ENCODE measurements at regions not wholly inside any gene's neighbourhood (a gene's known extent, or its start where the extent isn't known, plus 50 kb on each side); places are given as distances from the start of the nearest gene placed in this dataset.
"Not testable (repeated sequence)": the region's sequence is repeated elsewhere in the genome, so short reads cannot be mapped to it uniquely, and the experiment has no call there.

DNA sequence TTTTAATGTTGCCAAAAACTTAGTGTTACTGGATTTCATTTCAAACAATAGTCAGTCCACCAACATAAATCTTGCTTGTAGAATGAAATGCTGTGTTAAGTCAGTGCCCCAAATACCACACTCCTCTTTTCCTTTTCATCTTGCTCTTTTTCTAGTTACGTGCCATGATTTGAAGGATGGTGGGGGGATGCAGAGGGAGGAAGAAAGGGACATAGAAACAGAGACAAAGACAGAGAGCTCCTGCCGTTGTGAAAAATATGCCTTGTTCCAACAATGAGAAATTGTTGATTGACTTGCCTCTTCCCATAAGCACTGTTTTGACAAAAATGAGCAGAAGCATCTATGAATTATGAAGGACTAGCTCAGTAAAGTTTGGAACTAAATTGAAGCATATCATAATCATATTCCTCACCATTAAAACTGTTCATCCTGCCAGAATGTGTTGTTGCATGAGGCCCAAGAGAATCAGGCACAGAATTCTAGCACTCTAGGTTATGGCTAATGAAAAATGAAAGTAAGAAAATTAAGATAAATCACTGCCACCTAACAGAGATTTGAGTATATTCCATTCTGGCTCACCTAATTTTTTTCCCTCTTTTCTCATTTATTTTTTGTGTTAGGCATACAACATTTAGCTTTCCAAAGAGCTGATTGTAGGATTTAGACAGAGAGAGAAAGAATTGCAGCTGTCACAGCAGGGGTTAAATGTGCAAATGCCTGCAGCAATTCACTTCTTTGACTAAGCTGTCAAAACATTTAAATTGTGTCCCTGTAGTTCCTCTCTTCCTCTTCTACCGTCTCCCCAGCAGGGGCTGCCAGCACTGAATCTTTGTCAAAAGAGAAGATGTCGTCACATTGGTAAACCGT, 111.6 kb upstream of the PTPN13 start:
- FAIRE-seq = no peak

DNA sequence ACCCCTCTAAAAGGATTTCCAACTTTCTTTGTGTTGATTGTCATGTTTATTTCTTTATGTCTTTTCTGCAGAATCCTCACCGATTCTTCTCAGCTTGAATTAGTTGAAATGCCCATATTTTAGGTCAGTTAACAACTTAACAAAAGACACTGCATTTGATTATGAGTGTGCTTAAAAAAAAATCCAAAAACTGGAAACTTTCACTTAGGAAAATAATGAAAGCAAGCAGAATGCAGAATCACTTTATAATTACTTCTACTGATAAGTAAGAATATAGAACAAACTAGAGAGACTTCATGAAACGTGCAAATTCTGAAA, 111.0 kb upstream of the PTPN13 start:
- no peak for FAIRE-seq

DNA sequence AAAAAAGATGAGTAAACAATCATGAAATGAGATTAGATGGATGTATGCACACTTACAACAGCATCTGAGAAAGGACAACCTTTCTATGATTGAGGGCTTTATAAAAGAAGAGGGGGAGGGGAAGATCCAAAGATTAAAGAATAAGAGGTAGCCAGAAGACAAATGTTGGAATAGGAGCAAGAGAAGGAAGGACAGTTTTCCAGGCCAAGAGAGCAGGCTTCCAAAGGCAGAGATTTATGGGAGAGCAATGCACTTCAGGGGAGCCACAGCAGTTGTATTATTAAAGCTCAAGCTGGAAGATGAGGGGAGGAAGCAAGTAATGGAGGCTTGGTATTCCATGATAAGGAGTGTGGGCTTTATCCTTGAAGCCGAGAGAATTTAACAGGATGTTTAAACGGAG, 110.3 kb upstream of the PTPN13 start:
- no peak for FAIRE-seq

DNA sequence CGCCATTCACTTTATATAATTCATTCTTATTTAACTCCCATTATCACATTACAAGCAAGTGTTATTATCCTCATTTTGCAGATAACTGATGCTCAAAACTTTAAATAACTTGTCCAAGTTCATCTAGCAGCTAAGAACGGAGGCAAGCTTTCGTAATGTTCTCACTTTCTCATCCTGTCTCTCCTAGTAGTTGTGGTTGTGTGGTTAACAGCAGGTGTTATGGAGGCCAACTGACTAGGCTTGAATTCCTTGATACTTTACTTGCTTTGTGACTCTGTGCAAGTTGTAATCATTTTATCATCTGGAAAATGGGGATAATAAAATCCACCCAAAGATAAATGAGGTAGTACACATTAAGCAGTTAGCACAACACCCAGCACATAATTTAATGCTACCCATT, 109.9 kb upstream of the PTPN13 start:
- no peak for FAIRE-seq

DNA sequence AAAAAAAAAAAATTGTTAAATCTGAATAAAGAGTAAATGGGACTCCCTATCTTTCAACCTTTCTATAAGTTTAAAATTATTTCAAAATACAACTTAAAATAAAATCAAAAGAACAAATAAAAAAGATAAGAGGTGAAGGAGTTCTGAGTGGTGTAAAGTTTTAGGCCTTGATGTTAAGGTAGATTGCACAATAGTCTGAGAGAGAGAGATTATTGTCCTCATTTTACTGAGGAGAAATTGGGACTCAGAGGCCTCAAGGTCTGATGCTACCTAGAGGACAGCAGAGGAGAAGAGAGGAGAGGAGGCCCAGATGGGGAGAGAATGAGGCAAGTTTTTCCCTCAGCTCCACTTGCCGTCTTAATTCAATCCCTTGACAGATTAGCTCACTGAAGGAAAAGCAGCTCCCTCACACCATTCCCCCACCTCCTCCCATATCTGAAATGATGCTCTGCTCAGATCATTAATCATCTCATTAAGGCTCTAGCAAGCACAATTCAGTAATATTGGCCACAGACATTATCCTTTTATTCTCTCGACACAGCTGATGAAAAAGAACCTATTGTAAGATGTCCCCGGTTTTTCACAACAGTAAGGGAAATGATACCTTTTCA, 106.3 kb upstream of the PTPN13 start:
- FAIRE-seq = no peak

DNA sequence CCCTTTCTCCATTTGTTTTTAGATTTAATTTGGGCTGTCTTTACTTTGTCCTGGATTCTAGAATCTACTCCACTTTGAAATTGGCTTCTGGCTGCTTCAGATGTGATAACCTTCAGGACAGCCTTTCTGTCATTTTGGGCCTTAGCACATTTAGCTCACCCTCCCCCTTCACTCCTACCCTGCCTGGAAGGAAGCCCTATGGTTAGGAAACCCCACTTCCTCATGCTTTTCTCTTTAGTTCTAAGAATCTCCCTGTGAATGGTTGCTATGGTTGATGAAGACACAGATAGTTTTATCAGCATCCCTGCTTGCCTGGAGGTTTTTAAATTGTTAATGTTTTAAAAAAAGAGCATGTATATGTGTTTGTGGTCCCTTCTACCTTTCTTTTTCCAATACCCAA, 100.7 kb upstream of the PTPN13 start:
- FAIRE-seq = no peak

DNA sequence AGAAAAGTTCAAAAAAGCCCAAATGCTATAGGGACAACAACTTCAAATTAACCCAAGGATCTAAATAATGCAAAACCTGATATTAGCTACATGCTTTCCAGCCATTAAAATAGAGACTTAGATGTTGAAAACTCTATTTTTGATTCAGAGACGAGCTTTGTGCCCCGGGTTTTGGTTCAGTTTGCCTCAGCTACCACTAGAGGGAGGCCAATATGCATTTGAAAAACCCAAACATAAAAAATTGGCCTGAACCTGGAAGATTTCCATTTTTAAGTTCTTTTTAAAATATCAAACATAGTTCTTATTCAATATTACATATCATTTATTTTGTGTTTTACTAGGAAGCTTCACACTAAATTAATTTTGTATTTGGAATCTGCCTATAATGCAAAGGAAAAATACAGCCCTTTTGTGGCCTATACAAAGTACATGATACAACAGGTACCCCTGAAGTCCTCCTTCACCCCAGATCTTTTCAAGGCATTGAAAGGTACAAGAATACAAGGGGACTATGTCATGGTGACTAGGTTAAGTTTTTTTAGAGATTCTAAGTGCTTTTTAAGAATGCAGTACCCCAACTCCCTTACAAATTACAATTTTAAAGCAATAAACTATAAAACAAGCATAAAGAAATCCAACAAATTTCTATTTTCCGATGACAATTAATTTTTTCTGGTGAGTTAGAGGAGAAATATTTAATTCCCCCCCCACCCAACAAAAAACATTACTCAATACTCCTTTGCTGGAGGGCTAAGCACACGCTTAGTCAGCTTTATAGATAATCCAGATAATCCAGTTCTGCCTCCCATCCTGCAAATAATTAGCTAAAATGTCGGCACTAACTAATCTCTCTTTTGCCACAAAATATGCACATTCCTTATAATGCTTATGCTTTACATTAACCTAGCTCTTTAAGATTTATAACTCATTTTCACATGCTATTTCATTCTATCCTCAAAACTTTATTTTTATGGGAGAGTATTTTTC, 97.7 kb upstream of the PTPN13 start:
- FAIRE-seq = peak; percentile 93

DNA sequence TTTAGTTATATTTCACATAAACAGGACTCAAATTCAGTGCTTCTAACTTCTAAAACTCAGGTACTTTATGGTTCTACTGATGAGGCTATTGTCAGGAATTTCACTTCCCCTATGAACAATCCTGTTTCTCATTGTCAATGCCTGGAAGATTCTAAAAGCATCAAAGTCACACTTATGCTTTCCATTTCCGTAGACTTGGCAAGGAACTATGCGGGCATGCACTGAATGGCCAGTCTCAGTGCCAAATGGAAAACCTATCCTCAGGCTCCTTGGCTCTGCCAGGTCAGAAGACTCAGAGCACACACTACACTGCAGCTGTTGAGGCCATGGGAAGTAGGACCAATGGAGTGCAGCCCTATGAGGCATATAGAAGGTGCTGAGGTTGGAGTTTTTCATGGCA, 97.0 kb upstream of the PTPN13 start:
- no peak for FAIRE-seq

DNA sequence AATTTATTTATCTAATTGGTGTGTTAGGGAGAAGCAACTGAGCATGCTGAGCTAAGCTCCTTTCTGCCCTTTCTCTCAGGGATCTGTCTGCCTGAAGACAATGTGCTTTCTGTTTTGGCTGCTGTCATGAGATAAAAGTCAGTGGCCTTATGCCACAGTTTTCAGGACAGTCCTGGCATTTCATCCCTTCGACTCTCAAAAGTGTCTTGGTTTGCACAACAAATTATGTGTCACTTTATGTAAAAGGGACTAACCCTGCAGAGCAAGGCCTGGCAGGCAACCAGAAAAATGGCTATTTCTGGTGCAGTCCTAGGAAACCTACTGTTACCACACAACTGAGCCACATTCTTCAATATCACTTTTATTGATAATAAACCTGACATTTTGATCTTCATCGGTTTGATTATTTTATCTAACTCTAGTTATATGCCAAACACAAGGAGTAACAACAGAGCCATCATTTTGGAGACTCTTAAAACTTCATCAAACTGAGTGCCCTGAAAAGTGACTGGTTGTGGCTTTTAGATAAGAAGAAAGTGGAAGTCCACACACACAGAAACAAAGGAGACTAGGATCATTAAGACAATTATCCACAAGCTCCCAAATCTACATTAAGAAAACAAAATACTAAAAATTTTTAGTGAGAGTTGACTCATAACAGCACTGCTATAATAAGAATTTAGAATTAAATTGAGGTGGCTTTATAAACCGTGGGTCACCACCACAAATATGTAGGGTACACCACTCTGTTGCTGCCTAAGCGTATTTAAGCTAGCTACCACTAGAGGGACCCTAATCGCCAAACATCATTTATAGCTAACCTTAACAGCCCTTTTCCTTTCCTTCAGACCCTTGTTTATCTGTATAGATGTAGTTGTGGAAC, 95.9 kb upstream of the PTPN13 start:
- FAIRE-seq = peak; percentile 83

DNA sequence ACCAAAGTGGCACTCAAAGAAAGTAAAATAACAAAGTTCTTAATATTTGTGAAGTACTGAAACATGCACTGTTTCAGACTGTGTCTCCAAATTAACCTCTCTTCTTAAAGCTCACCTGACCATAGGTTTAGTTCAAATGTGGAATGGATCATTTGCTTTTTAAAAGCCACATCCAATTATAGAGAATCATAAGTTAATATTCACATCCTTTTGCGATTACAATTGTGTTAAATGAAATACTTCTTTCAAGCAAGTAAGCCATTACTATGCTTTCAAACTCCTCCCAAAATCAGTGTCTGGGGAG, 95.3 kb upstream of the PTPN13 start:
- FAIRE-seq = no peak

DNA sequence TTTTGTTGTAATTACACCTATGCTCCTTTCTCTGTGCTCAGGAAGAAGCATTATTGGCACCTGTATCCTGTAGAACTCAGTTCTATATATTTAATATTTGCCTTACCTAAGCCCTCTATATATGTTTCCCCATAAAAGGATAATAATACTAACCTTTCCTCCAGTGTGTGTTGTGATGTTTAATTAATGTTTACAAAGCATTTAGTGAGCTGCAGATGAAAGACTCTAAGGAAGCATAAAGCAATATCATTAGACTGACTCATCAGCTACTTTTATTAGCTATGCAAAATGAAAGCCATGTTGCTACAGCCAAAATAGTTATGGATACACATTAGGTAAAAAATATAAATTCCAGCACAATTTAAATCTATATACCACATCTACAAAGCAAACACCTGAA, 93.6 kb upstream of the PTPN13 start:
- peak; percentile 29 for FAIRE-seq

DNA sequence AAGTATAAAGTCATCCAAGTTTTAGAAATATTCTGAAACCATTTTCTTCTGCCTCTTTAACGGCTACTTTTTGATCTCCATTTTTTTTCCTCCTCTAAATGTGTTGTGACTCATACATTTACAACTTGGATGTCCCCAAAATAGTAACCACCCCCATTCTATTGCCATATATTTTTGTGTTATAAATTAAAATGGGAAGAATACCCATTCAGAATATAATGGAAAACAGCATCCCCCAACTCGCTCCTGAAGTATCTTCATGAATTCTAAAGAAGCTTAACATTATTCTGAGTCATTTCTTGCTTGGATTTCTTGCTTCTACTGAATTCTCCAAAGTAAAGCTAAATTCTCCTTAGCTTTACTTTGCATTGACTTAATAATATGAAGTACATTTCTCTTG, 92.0 kb upstream of the PTPN13 start:
- FAIRE-seq = no peak

DNA sequence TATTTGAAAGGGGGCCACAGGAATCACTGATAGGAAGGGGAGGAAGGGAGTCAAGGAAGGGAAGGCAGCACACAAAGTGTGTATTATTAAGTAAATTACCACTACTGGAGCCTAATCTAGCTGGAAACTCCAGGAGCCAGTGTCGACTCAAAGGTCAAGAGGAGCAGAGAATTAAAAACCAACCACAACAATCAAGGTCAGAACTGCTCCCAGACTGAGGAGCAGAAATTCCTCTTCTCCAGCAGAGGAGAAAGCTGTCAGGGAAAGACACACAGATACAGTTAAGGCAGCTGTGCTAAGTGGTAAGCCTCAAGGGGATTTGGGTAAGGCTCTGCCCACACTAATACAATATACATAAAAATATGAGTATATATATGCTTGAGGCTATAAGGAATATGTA, 87.5 kb upstream of the PTPN13 start:
- FAIRE-seq = no peak

DNA sequence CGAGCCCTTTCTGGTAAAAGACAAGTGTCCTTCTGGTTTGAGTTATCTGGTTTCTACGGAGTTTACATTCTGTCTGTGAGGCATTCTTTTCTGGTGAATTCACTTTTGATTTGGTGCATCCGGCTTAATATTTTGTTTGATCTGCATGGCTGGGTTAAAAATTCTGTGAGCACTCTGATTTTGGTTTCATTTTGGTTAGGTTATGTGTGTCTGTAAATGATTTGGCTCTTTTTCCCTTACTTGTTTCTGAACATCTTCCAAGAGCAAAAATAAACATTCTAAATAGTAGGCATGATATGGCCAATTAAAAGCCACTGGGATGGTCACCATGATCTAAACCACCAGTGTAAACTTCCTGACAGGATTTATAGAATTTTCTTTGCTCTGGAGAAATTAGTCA, 85.7 kb upstream of the PTPN13 start:
- FAIRE-seq = no peak

DNA sequence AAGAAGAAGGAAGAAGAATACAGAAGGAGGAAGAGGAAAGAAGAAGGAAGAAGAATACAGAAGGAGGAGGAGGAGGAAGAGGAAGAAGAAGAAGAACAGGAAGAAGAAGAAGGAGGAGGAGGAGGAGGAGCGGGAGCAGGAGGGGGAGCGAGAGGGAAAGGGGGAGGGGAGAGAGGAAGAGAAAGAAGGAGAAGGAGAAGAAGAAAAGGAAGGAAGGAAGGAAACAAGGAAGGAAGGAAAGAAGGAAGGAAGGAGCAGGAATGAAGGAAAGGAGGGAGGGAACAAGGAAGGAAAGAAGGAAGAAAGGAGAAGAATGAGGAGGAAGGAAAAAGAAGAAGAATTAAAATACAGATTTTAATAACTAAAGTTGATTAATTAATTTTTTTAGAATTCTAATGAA, 82.5 kb upstream of the PTPN13 start:
- no peak for FAIRE-seq

DNA sequence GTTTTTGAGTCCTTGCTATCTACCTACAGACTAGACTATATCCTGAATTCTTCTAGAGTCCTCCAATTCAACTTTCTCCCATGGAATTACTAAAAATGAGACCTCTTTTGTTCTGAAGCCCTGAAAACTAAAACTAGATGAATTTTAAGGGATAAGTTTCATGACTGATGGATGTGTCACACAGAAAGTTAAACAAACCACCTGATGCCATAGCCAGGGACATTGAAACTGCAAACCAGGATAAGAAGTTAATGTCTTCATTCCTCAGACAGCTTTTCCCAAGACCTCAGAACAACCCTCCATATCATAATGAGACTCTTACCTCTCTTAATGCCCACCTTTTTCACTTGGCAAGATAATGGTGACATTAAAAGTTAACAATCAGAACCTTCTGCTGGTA, 81.5 kb upstream of the PTPN13 start:
- FAIRE-seq = no peak

DNA sequence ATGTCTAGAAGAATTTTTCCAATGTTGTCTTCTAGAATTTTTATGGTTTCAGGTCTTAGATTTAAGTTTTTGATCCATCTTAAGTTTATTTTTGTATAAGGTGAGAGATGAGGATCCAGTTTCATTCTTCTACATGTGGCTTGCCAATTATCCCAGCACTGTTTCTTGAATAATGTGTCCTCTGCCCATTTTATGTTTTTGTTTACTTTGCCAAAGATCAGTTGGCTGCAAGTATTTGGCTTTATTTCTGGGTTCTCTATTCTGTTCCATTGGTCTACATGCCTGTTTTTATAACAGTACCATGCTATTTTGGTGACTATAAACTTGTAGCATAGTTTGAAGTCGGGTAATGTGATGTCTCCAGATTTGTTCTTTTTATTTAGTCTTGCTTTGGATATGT, 78.2 kb upstream of the PTPN13 start:
- FAIRE-seq = not testable (repeated sequence)

DNA sequence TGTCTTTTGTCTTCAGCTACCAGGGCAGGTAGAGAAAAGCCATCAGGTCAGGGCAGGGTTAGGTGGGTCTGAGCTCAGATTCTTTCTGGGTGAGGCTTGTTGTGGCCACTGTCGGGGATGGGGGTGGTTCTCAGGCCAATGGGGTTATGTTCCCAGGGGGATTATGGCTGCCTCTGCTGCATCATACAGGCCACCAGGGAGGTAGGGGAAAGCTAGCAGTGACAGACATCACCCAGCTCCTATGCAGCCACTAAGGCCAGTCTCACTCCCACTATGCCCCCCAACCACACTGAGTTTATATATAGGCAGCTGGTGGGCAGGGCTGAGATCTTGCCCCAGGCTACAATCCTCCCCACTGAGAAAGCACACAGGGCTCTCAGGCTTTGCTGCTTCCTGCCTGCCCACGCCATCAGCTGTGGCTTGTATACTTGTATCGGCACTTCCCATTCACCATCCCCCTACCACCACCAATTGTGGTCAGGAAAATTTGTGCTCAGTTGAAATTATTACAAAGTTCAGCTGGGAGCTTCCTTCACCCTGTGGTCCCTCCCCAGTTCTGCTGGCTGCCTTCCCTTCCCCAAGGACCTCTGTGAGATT, 72.6 kb upstream of the PTPN13 start:
- no peak for FAIRE-seq

DNA sequence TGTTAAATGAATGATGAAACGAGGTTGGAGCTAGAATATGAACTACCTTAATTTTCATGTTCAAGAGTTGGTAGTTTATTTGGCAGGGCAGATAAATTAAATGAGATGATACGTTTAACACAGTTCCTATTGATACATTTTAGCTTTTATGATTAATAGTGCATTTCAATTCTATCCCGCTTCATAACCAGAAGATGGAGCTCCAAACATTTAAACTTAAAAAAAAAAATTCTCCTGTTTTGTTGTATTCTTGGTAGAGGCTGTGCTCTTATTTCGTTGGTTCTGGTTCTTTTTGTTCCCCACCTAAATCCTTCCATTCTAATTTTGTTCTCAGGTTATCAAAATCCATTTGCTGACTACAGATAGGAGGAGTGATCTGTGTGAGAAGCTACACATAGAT, 71.8 kb upstream of the PTPN13 start:
- no peak for FAIRE-seq

DNA sequence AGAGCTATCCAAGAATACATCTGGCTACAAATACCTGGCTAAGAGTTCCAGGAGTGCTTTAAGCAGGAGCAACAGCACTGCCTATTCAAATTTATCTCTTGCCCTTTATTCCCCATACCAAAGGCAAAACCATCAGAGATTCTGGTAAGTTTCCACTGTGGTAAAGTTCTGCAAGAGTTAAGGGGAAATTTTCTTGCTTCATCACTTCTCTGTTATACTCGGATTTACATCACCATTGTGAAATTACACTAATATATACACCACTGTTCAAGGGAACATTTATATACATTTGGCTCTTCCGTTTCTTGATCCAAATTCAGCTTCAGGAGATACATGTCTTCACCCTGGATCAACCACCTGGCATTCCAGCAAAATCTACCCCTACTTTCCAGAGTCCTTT, 70.8 kb upstream of the PTPN13 start:
- no peak for FAIRE-seq

DNA sequence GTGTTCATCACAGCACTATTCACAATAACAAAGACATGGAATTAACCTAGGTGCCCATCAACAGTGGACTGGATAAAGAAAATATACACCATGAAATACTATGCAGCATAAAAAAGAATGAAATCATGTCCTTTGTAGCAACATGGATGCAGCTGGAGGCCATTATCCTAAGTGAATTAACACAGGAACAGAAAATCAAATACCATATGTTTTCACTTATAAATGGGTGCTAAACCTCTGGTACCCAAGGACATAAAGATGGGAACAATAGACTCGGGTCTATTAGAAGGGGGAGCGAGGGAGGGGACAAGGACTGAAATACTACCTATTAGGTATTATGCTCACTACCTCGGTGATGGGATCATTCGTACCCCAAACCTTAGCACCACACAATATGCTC, 66.4 kb upstream of the PTPN13 start:
- not testable (repeated sequence) for FAIRE-seq

DNA sequence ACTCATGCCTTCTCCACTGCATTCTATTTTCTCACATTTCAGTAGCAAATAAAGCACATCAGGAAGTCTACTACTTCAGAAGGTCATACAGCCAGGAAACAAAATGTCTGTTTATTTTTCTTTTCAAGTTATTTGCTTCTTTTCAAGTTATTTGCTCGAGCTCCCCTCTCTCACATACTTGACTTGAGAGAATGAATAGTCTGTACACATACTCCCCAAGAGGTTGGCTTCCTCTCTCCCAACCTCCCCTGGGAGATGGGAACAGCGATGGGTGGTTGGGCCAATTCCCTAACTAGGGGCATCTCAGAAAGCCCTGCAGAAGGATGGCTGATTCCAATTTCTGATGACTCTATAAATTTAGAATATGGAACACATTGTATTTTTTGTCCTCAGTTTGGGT, 64.7 kb upstream of the PTPN13 start:
- FAIRE-seq = no peak

Data from endometrium (tissue), 2 donors.